WTC11 (cell line): ENCODE measurements at regions not wholly inside any gene's neighbourhood (a gene's known extent, or its start where the extent isn't known, plus 50 kb on each side); places are given as distances from the start of the nearest gene placed in this dataset.

Experiments used
- CREM ChIP-seq: sonication (generic); formaldehyde crosslinking; IDR thresholded peaks from 2 replicates; pipeline ENCODE4 v1.8.1; 2022; ENCODE audit warnings: mild to moderate bottlenecking, missing genetic modification reagents, moderate library complexity
- ETV6 ChIP-seq: sonication (generic); formaldehyde crosslinking; IDR thresholded peaks from 2 replicates; pipeline ENCODE4 v1.8.1; 2022; ENCODE audit warnings: mild to moderate bottlenecking, missing genetic modification reagents
- SMAD3 ChIP-seq: sonication (generic); formaldehyde crosslinking; IDR thresholded peaks from 2 replicates; pipeline ENCODE4 v1.8.0; 2022; ENCODE audit warnings: missing genetic modification reagents, mild to moderate bottlenecking, borderline replicate concordance
- TEAD4 ChIP-seq: sonication (generic); formaldehyde crosslinking; IDR thresholded peaks from 2 replicates; pipeline ENCODE4 v1.8.0; 2022; ENCODE audit warnings: mild to moderate bottlenecking, missing genetic modification reagents
- ZNF121 ChIP-seq: sonication (generic); formaldehyde crosslinking; IDR thresholded peaks from 2 replicates; pipeline ENCODE4 v1.8.0; 2023; ENCODE audit warnings: missing genetic modification reagents
- TF ChIP-seq, protein P1 (sequence below): fragments of 200-600 bp; IDR thresholded peaks from 2 replicates; pipeline ENCODE4 v1.8.0; 2022; ENCODE audit warnings: antibody characterized with exemption
- TF ChIP-seq, protein P2 (sequence below): sonication (generic); formaldehyde crosslinking; IDR thresholded peaks from 2 replicates; pipeline ENCODE4 v1.8.1; 2023; ENCODE audit warnings: mild to moderate bottlenecking, moderate library complexity, missing genetic modification reagents

DNA sequence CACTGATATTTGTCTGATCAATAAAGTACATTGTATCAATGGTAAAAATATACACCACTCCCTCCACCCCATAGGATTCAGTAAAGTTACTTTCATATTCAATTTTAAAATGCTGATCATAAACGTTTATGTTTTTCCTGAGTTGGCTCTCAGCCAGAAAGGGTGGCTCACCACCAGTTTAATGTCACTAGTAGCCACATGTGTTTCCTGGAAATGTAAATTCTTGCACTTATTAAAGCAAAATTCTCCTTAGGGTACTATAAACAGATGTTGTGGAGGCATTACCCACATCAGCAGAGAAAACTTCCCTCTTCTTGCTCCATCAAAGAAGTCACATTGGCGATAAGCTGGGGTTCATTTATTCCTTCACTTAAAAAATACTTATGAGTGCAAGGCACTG lies 210.3 kb downstream of the SREK1 start:
- TF ChIP-seq CREM (CRISPR knock-in tag) (no peak), TEAD4 (CRISPR knock-in tag) (no peak), ETV6 (CRISPR knock-in tag) (no peak), SMAD3 (no peak), ZNF121 (CRISPR knock-in tag) (no peak)
- TF ChIP-seq, protein P1, sequence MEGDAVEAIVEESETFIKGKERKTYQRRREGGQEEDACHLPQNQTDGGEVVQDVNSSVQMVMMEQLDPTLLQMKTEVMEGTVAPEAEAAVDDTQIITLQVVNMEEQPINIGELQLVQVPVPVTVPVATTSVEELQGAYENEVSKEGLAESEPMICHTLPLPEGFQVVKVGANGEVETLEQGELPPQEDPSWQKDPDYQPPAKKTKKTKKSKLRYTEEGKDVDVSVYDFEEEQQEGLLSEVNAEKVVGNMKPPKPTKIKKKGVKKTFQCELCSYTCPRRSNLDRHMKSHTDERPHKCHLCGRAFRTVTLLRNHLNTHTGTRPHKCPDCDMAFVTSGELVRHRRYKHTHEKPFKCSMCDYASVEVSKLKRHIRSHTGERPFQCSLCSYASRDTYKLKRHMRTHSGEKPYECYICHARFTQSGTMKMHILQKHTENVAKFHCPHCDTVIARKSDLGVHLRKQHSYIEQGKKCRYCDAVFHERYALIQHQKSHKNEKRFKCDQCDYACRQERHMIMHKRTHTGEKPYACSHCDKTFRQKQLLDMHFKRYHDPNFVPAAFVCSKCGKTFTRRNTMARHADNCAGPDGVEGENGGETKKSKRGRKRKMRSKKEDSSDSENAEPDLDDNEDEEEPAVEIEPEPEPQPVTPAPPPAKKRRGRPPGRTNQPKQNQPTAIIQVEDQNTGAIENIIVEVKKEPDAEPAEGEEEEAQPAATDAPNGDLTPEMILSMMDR: no peak
- TF ChIP-seq, protein P2, sequence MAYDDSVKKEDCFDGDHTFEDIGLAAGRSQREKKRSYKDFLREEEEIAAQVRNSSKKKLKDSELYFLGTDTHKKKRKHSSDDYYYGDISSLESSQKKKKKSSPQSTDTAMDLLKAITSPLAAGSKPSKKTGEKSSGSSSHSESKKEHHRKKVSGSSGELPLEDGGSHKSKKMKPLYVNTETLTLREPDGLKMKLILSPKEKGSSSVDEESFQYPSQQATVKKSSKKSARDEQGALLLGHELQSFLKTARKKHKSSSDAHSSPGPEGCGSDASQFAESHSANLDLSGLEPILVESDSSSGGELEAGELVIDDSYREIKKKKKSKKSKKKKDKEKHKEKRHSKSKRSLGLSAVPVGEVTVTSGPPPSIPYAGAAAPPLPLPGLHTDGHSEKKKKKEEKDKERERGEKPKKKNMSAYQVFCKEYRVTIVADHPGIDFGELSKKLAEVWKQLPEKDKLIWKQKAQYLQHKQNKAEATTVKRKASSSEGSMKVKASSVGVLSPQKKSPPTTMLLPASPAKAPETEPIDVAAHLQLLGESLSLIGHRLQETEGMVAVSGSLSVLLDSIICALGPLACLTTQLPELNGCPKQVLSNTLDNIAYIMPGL (CRISPR knock-in tag): no peak
